ENCODE measurements at regions not wholly inside any gene's neighbourhood (a gene's known extent, or its start where the extent isn't known, plus 50 kb on each side); places are given as distances from the start of the nearest gene placed in this dataset.

DNA sequence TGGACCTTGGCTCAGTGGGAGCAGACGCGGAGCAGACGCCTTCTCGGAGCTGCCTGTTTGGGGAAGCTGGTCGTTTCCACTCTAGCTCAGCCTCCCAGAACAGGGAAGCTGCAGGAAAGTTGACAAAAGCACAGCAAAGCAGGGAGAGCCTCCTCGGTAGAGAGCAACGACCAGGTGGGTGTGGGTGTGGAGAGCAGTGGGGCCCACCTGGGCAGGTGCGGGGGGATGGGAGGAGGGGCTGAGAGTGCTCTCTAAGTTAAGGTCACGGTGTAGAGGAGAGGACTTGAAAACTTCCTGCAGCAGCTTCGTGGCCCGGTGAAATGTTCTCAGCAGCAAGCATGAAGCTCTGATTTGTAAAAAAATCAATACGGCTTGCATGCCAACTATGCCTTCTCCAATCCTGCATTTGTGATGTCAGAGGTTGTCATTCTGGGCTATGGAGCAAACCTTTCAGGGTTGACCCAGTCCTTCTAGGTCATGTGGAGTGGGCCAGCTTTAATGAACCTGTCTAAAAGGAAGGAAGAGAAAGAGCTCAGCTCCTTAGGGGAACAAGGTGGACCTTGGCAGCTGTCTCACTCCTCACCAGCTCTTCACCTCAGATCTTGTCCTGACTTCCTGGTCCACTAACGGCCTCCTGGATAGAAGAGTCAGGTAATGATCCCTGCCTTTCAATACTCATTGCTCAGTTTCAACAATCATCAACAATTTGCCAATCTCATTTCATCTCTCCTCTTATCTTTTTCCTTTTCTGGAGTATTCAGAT, 85.8 kb upstream of the UBL3 start:
- TF ChIP-seq CTCF (conservative IDR thresholded peaks at IDR 0.05; ENCODE audit: low read depth, low read length) (no peak), EZH2 (IDR thresholded peaks at IDR 0.05; ENCODE audit: borderline replicate concordance, low read depth, low read length, poor library complexity, severe bottlenecking) (no peak)
